ENCODE measurements at regions not wholly inside any gene's neighbourhood (a gene's known extent, or its start where the extent isn't known, plus 50 kb on each side); places are given as distances from the start of the nearest gene placed in this dataset.

GRCh38 chr11:70570693-70571395 is 172.5 kb downstream of the CTTN start:
- DNase-seq (ENCODE audit: low read depth, low spot score): no peak
- Histone ChIP-seq H3K27me3 (ENCODE audit: control insufficient read depth, insufficient read depth, low read length) (no peaks in the 10 kb centered on the region), H3K9me3 (ENCODE audit: control insufficient read depth, insufficient read depth, low read length) (peaks cover 73% of the 10 kb centered on the region), H3K27ac (ENCODE audit: low read depth, low read length) (no peak overlapping the region), H3K4me3 (ENCODE audit: low read depth, low read length) (no peak overlapping the region)
- ChIA-PET CTCF (no interaction called here), POLR2A (no interaction called here)
- no peak for TF ChIP-seq CTCF (IDR thresholded peaks at IDR 0.05; ENCODE audit: low read depth, low read length)

GRCh38 chr11:70572974-70573260 is 174.6 kb downstream of the CTTN start:
- no peak for TF ChIP-seq CTCF (IDR thresholded peaks at IDR 0.05; ENCODE audit: low read depth, low read length)
- no peak for DNase-seq (ENCODE audit: low read depth, low spot score)
- no peak overlapping the region for H3K4me3 ChIP-seq (ENCODE audit: low read depth, low read length)
- ChIA-PET POLR2A (no interaction called here), CTCF (no interaction called here)
- H3K27me3 ChIP-seq (ENCODE audit: control insufficient read depth, insufficient read depth, low read length): no peaks in the 10 kb centered on the region
- no peak overlapping the region for H3K27ac ChIP-seq (ENCODE audit: low read depth, low read length)
- H3K9me3 ChIP-seq (ENCODE audit: control insufficient read depth, insufficient read depth, low read length): peaks cover 88% of the 10 kb centered on the region

GRCh38 chr11:70573701-70574151 is 175.4 kb downstream of the CTTN start:
- Histone ChIP-seq H3K9me3 (ENCODE audit: control insufficient read depth, insufficient read depth, low read length) (peaks cover 90% of the 10 kb centered on the region), H3K27ac (ENCODE audit: low read depth, low read length) (no peak overlapping the region), H3K27me3 (ENCODE audit: control insufficient read depth, insufficient read depth, low read length) (no peaks in the 10 kb centered on the region), H3K4me3 (ENCODE audit: low read depth, low read length) (no peak overlapping the region)
- ChIA-PET POLR2A (no interaction called here), CTCF (no interaction called here)
- TF ChIP-seq CTCF (IDR thresholded peaks at IDR 0.05; ENCODE audit: low read depth, low read length): no peak
- DNase-seq (ENCODE audit: low read depth, low spot score): no peak

- no peak for DNase-seq (ENCODE audit: low read depth, low spot score)
- Histone ChIP-seq H3K27ac (ENCODE audit: low read depth, low read length) (no peak overlapping the region), H3K4me3 (ENCODE audit: low read depth, low read length) (no peak overlapping the region), H3K9me3 (ENCODE audit: control insufficient read depth, insufficient read depth, low read length) (peaks cover 90% of the 10 kb centered on the region), H3K27me3 (ENCODE audit: control insufficient read depth, insufficient read depth, low read length) (no peaks in the 10 kb centered on the region)
- CTCF ChIA-PET: no interaction called here
- POLR2A ChIA-PET: no interaction called here
- TF ChIP-seq CTCF (IDR thresholded peaks at IDR 0.05; ENCODE audit: low read depth, low read length): no peak
These were observed 176.5 kb downstream of the CTTN start for GRCh38 chr11:70574725-70575347.

GRCh38 chr11:70575396-70576060 is 177.2 kb downstream of the CTTN start:
- Histone ChIP-seq H3K9me3 (ENCODE audit: control insufficient read depth, insufficient read depth, low read length) (peaks cover 90% of the 10 kb centered on the region), H3K27me3 (ENCODE audit: control insufficient read depth, insufficient read depth, low read length) (no peaks in the 10 kb centered on the region), H3K4me3 (ENCODE audit: low read depth, low read length) (no peak overlapping the region), H3K27ac (ENCODE audit: low read depth, low read length) (no peak overlapping the region)
- CTCF ChIA-PET: no interaction called here
- POLR2A ChIA-PET: no interaction called here
- no peak for DNase-seq (ENCODE audit: low read depth, low spot score)
- TF ChIP-seq CTCF (IDR thresholded peaks at IDR 0.05; ENCODE audit: low read depth, low read length): no peak

Data from AG04450 (cell line).